Spinal cord (tissue), 9 donors: ENCODE measurements at regions not wholly inside any gene's neighbourhood (a gene's known extent, or its start where the extent isn't known, plus 50 kb on each side); places are given as distances from the start of the nearest gene placed in this dataset.

Experiments
- DNase-seq, 6 donors: peaks; one replicate each; pipeline versions ENCODE4 v3.0.0 to v3.0.0-alpha.2; 2013 to 2015; ENCODE audit warnings: low spot score in 6 of 6, low read depth in 4 of 6
- H3K27ac ChIP-seq: one replicate; pipeline ENCODE4 v1.5.1; 2013; ENCODE audit warnings: low read depth, low read length, control low read depth
- H3K27me3 ChIP-seq: one replicate; pipeline ENCODE4 v1.6.1; 2013; ENCODE audit warnings: low read length; ENCODE audit not compliant: control insufficient read depth, insufficient read depth
- H3K36me3 ChIP-seq: one replicate; pipeline ENCODE4 v1.6.1; 2013; ENCODE audit warnings: low read length; ENCODE audit not compliant: control insufficient read depth, insufficient read depth
- H3K4me1 ChIP-seq: one replicate; pipeline ENCODE4 v1.6.1; 2013; ENCODE audit warnings: low read length; ENCODE audit not compliant: control insufficient read depth, insufficient read depth
- H3K4me3 ChIP-seq: one replicate; pipeline ENCODE4 v1.5.1; 2013; ENCODE audit warnings: low read depth, low read length, control low read depth
- H3K9me3 ChIP-seq: one replicate; pipeline ENCODE4 v1.6.1; 2013; ENCODE audit warnings: low read length; ENCODE audit not compliant: control insufficient read depth, insufficient read depth
- WGBS: methylation state at CpG from one replicate; pipeline ENCODE4 v1.1.5; 2013; ENCODE audit warnings: missing lambda C conversion rate; ENCODE audit not compliant: insufficient coverage; 5-methylcytosine and 5-hydroxymethylcytosine counted together
- donor health status: healthy.

DNA sequence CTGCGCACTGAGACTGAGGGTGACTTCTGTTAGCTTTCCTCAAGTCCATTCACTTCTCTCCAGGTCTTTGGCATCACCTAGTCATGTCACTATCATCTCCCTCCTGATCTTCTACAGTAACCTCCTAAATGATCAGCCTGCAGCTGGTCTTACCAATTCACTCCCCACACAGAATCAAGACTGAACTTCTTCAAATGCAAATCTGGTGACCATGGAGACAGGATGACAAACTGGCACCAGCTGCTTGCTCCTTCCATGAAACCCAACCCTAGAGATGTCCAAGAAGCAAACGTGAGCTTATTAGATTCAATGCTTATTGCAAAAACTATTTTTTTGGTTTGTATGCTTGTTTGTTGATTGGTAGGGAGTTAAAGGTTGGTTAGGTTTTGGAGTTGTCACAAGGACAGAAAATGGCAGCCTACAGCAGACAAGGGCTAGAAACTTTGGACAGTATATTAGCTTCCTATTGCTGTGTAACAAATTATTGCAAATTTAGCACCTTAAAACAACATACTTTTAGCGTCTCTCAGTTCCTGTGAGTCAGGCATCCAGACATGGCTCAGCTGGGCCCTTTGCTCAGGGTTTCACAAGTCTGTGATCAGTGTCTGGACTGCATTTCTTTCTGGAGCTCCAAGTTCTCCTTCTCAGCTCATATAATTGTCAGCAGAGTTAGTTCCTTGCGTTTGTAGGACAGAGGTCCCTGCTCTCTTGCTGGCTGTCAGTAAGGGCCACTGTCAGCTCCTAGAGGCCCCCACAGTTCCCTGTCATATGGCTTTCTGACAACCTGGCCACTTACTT, 53.3 kb upstream of the GJA8 start:
- 86% methylated on average over 3 of the region's 4 CpGs for WGBS

GRCh38 chr1:147850737-147851136, 51.9 kb upstream of the GJA8 start:
- WGBS: no CpG with 5 or more reads among the region's 1 CpG
- H3K27ac ChIP-seq: no peak overlapping the region
- H3K36me3 ChIP-seq: no peaks in the 10 kb centered on the region
- no peaks in the 10 kb centered on the region for H3K4me1 ChIP-seq
- DNase-seq: no peak
- H3K27me3 ChIP-seq: no peaks in the 10 kb centered on the region
- no peak overlapping the region for H3K4me3 ChIP-seq
- no peaks in the 10 kb centered on the region for H3K9me3 ChIP-seq

More for the DNA sequence above, 53.3 kb upstream of the GJA8 start:
- H3K4me3 ChIP-seq: no peak overlapping the region
- DNase-seq: peak in 2 of 6 donors; percentile 20 to 28
- H3K36me3 ChIP-seq: no peaks in the 10 kb centered on the region
- no peaks in the 10 kb centered on the region for H3K4me1 ChIP-seq
- H3K27me3 ChIP-seq: no peaks in the 10 kb centered on the region
- no peak overlapping the region for H3K27ac ChIP-seq
- no peaks in the 10 kb centered on the region for H3K9me3 ChIP-seq

- no peaks in the 10 kb centered on the region for H3K36me3 ChIP-seq
- WGBS: no CpG with 5 or more reads among the region's 2 CpGs
- no peak for DNase-seq
- H3K4me3 ChIP-seq: no peak overlapping the region
- no peak overlapping the region for H3K27ac ChIP-seq
- H3K27me3 ChIP-seq: no peaks in the 10 kb centered on the region
- no peaks in the 10 kb centered on the region for H3K4me1 ChIP-seq
- no peaks in the 10 kb centered on the region for H3K9me3 ChIP-seq
Observed at GRCh38 chr1:147851149-147851548, 51.4 kb upstream of the GJA8 start.

- Histone ChIP-seq H3K36me3 (no peaks in the 10 kb centered on the region), H3K27ac (no peak overlapping the region), H3K27me3 (no peaks in the 10 kb centered on the region), H3K4me1 (no peaks in the 10 kb centered on the region), H3K9me3 (no peaks in the 10 kb centered on the region), H3K4me3 (no peak overlapping the region)
- DNase-seq: no peak
- WGBS: no CpG with 5 or more reads among the region's 1 CpG
Observed at GRCh38 chr1:147852706-147853225, 49.8 kb upstream of the GJA8 start.
